HG02759 (cell line): ENCODE measurements at regions not wholly inside any gene's neighbourhood (a gene's known extent, or its start where the extent isn't known, plus 50 kb on each side); places are given as distances from the start of the nearest gene placed in this dataset.

ENCODE experiments used
- ATAC-seq: cut with Tn5 transposase; IDR thresholded peaks from one replicate; pipeline ENCODE4 v1.9.1; 2021; ENCODE audit warnings: mild to moderate bottlenecking, moderate library complexity; ENCODE audit not compliant: unreplicated experiment

DNA sequence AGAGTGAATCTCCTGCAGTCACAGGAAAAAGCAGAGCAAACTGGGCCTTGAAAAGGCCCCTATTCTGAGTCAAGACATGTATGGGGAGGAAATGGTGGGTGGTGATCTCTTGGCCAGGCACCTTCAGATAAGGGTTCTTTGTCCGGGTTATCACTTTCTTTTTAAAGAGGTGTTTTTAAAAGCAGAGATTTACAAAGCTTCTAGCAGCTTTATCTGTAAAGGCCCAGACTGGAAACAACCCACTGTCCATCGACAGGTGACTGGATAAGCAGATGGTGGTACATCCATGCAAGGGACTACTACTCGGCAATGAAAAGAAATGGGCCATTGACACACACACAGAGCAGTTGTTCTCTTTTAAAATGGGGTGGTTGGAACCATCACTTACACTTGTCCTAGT, 596.7 kb upstream of the MKI67 start:
- no peak for ATAC-seq

DNA sequence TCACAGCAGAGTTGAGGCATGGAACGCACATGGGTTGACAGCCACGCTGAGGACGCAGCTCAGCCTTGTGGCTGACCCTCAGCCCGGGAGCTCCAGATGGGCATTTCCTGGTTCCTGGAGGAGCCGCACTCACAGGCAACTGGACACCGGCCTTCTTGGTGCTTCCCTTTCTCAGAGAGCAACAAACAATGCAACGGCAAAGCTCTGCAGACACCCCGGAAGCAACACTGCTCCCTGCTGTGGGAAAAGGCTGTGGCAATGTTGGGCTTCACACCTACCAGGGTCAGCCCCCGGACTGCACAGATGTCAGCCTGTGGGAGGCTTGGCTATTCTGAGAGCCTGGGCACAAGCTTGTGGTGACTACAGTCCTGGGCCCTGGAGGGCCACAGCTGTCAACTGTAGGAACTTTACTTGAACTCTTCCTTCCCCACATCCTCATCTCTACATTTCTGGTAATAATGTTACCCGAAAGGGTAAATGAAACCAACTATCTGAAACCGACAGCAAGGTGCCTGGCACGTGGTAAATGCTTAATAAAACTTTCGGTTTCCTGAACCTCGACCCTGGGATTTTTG, 597.5 kb upstream of the MKI67 start:
- ATAC-seq, result no peak

DNA sequence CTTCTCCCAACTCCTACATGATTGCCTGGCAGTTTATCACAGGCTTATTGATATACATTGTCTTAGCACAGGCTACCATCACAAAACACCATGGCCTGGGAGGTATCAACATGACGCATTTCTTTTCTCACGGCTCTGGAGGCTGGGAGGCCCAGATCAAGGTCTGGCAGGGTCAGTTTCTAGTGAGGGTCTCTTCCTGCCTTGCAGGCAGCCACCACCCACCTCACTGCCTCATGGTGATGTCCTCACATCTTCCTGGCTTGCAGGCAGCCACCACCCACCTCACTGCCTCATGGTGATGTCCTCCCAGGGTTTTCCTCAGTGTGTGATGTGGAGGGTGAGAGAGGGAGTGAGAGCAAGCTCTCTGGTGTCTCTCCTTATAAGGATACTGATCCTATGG, 599.3 kb upstream of the MKI67 start:
- no peak for ATAC-seq

DNA sequence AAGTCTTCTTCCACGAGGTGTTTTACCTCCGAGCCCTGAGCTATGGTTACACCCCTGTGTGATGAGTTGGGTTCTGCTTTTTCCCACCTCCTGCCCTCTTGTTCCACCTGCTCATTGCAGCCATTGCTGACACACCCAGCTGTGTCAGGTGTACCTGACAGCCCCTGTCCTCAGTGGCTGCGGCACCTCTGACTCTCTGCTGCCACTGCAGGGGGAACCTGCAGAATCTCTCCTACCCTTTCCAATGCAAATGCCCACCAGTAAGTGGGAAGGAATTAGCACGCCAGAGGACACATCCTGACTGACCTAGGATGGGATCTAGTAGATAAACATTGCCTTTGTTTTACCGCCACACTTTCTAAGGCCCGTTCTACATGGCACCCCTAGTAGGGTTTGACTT, 600.9 kb upstream of the MKI67 start:
- ATAC-seq, result no peak

DNA sequence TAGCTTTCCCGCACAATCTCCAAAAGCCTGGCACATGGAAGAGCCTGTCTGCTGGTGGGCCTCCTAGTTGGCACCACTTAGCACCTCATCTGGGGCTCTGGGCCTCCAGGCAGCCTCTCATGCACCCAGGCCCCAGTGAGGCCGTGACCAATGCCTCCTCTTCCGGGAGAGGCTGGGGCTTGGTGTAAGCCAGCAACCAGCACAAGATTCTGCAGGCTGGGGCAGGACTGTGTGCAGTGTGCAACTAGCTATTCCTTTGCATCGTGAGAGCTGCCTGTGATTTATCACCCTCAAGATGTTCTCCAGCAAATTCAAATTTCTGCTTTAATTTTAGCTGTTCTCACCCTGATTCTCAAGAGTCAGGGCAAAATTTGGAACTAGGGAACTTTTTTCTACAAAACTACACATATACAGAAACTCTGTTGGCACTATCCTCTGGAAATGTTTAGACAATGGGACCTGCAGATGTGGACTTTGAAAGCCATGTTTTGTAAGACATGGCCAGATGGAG, 603.7 kb upstream of the MKI67 start:
- no peak for ATAC-seq

DNA sequence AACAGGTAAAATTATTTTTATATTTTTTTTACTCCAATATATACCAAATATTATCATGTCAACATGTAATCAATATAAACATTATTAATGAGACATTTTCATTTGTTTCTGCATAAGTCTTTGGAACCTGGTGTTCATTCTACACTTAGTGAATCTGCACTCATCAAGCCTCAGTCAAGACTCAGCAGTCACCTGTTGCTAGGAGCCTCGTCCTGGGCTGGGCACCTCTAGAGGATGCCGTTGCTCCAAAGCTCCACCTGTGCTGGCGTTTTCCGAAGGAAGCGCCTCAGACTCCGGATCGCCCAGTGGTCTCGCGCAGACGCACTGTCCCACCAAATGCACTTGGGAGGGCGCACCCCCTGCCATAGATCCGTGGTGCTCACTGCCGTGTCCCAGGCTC, 604.7 kb upstream of the MKI67 start:
- no peak for ATAC-seq

DNA sequence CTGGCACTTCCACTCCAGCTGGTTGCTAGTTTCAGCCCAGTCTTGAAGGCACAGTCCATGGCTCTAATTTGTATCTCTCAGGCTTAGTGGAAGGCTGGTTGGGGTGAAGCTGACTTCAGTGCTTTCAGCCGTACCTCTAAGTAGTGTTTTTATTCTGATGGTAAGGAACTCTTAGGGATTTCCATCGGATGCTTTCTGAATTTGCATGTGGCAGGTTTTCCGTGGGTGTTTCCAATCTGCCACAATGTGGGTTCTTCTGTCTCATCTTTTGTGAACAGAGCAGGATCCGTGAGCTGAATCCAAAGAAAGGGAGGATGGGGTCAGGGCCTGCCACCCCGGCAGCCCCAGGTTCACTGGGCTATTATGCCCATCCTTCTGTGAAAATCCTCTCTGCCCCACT, 607.9 kb upstream of the MKI67 start:
- no peak for ATAC-seq

DNA sequence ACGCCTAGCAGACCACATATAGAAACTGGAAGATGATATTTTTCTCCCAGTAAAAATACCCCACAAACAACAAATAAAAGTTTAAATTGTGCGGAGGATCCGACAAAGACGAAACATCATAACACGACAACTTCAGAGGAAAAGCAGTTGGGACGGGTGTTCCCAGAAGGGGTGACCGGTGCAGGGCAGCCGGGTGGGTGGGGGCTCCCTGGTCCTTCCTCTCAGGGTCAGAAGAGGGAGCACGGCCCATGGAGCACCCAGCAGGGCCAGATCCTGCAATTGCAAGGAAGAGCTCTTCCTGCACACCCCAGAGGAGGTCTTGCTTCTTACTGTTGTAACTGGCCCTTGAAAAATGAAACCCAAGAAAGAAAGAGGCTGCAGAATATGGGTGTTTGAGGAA, 608.5 kb upstream of the MKI67 start:
- ATAC-seq, result no peak

DNA sequence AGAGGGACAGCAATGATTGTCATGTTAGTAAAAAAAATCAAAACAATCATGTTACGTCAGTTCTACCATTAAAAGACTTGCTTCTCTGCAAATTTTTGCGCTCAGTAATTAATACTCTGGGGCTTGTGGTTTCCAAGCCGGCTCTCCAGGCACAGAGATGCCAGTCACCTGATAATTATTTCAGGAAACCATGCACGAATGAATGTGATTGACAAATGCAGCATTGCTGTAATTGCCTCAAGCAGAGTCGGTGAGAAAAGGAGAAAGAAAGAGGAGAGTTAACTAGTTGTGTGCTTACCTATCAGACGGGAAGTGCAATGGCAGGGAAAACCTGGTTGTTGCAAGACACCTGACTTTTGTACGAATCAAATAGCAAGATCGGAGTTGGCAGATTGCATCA, 609.8 kb upstream of the MKI67 start:
- no peak for ATAC-seq

DNA sequence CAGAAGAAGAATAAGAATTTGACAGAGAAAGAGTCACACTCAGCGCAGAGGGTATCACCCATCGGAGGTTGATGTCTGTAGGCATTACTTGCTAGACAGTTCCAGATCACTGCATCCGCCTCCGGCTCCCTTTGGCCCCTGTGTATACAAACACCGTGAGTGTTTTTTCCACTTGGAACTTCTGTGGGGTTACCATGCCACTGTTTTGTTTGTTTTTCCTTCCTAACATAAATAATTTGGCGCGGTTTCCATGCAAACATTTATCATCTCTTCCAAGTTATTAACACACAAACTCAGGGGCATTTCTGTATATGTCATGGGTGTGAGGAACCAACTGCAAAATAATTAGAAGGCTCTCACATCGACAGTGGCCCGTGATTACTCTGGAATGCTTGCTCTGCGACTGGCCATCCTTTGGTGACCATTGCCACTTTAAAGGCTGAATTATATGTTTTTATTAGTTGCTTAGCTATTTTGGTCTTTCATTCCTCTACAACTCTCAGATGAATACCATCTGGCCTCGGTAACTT, 612.2 kb upstream of the MKI67 start:
- ATAC-seq, result no peak

DNA sequence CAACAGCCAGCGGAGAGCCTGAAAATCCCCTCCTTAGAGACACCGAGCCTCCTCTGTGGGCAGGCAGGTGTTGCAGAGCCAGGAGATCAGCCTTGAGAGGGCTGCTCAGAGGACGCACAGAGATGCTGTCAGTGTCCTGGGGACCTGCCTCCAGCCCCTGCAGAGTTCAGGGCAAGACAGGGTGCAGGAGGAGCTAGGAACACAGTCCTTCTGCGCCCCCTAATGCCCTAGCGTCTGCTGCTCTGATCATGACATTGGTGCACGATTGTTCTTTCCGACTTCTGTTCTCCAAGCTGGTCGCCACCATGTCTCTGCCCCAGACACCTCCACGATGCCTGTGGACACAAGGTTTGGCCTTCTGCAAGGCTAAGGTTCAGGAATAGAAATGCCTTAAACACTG, 613.7 kb upstream of the MKI67 start:
- no peak for ATAC-seq

DNA sequence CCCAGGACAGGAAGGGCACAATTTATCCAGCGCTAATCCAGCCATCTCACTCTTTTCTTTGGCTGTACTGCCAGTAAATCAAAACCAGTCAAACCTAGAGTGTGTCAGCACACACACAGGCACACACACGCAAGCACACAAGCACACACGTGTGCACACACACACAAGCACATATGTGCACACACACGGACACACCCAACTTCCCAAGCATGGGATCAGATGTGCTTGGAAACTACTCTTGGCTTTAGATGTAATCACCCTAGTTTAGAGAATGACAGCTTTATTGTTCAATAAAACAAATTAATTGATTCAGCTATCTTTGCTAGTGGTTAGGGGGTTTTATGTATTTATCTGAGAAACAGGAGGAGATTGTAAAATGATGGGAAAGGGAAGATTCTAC, 615.0 kb upstream of the MKI67 start:
- no peak for ATAC-seq

DNA sequence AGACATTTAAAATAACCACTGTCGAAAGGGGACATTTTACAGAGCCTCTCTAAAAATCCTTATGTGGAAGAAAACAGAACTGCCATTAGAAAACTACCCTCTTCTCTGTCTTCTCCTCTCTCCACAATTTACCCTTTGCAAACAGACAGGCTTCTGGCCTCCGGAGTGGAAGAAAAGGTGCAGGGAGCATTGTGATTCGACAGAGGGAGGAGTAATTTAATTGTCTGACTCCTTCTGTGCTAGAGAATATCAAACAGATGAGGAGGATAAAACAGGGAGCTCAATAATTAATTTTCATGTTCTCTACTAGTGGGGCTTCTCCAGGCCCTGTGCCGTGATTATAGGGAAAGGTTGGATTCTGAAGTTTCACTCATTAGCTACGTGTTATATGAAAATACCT, 615.5 kb upstream of the MKI67 start:
- ATAC-seq, result no peak

DNA sequence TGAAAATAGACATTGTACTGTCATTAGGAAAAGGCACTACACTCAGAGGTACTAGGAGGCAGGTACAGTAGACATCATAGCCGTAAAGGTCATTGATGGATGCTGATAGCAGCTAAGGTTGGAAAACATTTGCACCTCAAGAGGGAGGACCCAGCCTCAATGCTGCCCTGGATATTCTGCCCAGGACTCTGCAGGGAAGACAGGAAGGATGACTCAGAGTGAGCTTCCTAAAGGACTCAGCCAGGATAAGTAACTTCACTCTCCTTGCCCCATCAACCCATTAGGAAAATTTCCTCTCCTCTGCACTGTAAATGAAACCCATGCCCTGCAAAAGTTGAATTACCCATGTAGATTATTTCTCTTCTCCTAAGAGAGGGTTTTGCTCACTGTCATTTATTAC, 617.9 kb upstream of the MKI67 start:
- no peak for ATAC-seq

DNA sequence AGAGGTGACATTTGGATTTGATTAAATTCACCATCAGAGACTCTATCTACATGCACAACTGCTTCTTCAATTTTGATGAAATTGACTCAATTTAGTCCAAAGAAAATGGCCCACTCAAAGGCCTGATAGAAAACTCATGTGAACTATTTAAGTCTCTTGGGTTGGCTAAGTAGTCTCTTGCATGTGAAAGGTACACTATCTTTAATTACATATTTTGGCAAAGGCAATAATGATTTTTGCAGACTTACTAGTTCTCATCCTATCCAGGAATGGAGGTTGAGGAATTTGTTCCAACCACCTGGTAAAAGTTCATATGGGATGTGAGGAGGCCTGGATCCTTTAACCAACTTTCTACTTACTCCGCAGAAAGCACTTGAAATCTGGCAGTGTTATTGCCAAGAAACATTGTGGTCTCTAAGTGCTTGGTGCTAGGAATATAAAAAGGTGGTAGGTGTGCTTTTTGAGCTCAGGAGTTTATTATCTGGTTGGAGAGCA, 618.6 kb upstream of the MKI67 start:
- ATAC-seq, result no peak

DNA sequence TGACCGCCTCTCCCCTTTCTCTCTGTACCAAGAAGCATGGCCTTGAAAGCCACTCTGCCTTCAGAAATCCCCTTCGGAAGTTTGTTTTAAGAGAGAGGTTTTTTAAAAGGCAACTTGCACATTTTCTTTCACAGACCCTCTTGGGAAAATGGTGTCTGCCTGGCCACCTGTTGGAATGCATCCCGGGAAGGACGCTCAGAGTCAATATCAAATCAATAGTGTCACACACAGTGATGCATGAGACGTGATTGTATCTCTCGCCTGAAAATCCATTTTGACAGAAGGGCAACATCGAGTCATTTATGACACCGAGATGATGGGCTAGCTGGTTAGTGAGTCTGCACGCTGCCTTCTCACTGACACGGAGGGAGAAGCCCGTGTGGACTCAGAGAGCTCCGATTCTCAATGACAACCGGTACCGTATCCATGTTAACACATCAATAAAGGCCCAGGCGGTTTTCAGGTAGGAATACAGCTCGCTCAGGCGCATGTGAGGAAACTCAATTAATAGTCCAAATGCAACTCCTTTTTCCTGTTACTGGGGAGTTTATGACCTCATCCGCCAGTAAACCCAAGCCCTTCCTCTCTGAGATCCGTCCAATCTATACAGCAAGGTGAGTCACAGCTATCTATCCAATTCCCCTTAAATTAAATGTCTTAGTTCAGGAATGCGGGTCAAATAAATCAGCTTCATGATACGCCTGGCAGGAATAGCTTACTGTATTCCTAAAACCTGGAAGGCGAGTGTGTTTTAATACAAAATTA, 621.5 kb upstream of the MKI67 start:
- ATAC-seq, result no peak

DNA sequence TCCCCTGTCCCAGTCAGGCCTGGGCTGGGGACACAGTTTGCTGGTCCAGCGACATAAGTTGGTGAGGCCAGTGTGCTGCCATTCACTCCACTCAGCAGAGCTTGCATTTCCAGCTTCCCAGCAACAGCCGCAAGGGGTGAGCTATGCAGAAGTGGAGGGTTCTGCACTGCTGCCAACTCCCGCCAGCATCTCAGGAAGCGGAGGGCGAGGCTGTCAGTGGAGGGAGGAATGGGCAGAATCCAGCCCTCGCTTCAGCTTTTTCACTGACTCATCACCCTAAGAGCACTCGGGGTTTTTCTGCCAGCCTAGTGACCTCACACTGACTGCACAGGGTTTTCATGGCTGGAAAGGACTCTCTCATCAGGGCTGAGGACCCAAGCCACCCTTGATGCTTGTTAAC, 625.1 kb upstream of the MKI67 start:
- no peak for ATAC-seq

DNA sequence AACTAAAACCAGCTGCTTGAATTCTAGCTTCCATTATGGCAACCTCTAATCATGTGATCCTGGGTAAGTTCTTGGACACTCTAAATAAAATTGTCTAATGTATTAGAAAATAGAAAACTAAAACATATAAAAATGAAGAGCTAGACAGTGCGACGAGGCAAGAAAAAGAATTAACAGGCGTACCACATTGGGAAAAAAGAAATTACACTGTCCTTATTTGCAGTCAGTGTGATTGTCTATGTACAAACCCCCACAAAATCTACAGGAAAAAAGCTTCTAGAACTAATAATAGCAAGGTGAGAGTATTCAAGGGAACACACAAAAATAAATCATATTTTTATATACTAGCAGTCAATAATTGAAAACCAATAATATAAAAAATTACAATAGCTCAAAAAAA, 625.6 kb upstream of the MKI67 start:
- no peak for ATAC-seq

DNA sequence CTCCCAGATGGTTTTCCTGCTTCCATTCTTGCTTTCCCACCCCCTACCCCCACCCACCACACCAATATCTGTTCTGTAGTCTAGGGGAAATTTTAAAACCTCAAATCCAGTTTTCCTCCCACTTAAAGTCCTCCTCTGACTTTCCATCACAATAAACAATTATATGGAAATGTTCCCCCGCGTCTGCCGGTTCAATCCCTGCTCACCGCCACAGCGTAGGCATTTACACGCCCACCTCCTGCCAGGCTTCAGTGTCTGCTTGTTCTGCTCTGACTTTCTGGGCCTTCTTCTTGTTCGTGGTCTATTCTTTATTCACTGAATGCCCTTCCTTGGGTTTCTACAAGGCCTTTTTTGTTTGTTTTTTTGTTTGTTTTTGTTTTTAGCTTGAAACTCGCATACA, 633.0 kb upstream of the MKI67 start:
- ATAC-seq, result no peak

DNA sequence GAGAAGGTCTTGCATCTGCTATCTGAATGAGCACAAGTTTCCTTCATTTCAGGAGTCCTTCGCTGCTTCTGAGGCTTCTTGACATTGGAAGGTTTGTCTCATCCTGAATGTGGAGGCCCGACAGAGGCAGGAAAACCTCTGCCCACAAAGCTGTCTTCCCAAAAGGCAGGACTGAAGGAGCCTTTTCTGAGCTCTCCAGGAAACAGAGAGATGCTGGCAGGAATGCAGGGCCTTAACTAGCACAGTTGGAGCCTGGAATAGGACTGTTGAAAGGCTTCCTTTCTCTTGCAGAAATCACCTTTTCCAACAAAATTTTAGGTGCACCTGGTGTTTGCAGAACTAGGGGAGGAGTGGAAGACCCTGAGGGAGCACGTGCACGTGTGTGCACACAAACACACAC, 637.4 kb upstream of the MKI67 start:
- no peak for ATAC-seq

DNA sequence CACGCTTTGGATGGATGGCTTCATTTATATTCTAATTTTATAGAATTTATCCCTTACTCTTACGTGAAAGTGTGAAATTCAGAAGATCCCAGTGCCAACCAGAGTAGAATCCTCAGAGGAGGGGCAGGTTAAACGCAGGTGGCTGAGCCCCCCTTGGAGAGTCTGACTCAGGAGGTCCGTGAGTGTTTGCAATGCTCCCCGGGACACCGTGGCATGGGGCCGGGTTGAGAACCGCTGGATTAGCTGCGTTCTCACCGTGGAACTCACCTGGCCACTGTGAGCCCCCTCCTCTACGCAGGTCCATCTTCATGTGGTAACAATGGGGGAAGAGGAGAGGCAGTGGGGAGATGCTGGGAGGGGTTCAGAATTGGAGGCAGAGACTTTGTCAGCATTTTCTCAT, 638.0 kb upstream of the MKI67 start:
- no peak for ATAC-seq

DNA sequence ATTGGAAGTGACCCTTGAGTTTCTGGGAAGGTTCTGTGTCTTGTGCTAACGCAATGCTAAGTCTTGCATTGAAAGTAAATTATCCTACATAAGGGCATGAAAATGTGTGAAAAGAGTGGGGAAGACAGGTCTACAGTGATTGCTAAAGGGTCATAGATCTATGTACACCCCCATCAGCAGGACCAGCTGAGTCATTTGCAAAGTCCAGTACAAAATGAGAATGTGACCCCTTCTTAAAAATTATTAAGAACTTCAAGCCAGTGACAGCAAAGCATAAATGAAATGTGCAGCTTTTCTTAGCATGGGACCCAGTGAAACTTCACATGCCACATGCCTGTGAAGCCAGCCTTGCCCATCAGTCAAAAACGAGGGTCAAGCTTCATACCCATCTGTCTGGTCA, 640.7 kb upstream of the MKI67 start:
- ATAC-seq, result no peak
